HepG2 (cell line): ENCODE measurements at regions not wholly inside any gene's neighbourhood (a gene's known extent, or its start where the extent isn't known, plus 50 kb on each side); places are given as distances from the start of the nearest gene placed in this dataset.

Experiments used
- ATAC-seq: fragments of 200-7000 bp; cut with Tn5 transposase; 3 replicates; pipeline ENCODE4 v1.9.1; 2020; ENCODE audit warnings: mild to moderate bottlenecking, moderate library complexity
- BruUV-seq: library from RNA; stranded (reverse); fragments of 400-500 nt; replicated peaks from 2 replicates; lab custom pipeline; 2021; lab: Mats Ljungman, UMichigan
- CTCF ChIA-PET: fragments of 300-600 bp; formaldehyde crosslinking; extraction: SDS; loops from one replicate; lab custom pipeline; 2021; ENCODE audit warnings: low total read pairs, inconsistent platforms, low intra/inter-chr PET ratio; lab: Yijun Ruan, JAX
- POLR2A ChIA-PET: fragments of 350-600 bp; sonication (Branson Sonifier 250); formaldehyde crosslinking; loops from one replicate; lab custom pipeline; 2020; ENCODE audit warnings: antibody characterized with exemption, inconsistent platforms; lab: Yijun Ruan, JAX
- DNase-seq: peaks from one replicate; pipeline ENCODE4 v3.0.0-alpha.2; 2015; ENCODE audit warnings: low spot score
- FAIRE-seq: peaks from 3 replicates; lab custom pipeline; 2011; peaks lifted over from hg19 to GRCh38; lab: Jason Lieb, UNC
- H2AFZ ChIP-seq: one replicate; pipeline ENCODE4 v1.6.1; 2011; ENCODE audit warnings: low read length, inconsistent platforms
- H3K27ac ChIP-seq: fragments of 300-600 bp; 3 replicates; pipeline ENCODE4 v1.8.0; 2011; ENCODE audit warnings: mixed run types, mild to moderate bottlenecking, mixed read lengths, low read length, inconsistent platforms; ENCODE audit not compliant: insufficient read depth; ENCODE audit errors: extremely low read length
- H3K27me3 ChIP-seq, 2 experiments: fragments of 200-600 bp in 1 of 2; 2 replicates in 1 of 2; 3 replicates in 1 of 2; pipeline versions ENCODE4 v1.6.0 to v1.8.0; 2011; ENCODE audit warnings: low read length in 2 of 2, mild to moderate bottlenecking in 2 of 2, moderate library complexity in 2 of 2, inconsistent platforms in 1 of 2; ENCODE audit not compliant: insufficient read depth in 2 of 2, control insufficient read depth in 1 of 2
- H3K36me3 ChIP-seq, 2 experiments: fragments of 200-600 bp in 1 of 2; replicated peaks in 1 of 2; 2 replicates in 1 of 2; 3 replicates in 1 of 2; pipeline versions ENCODE4 v1.5.1 to v1.8.0; 2011; ENCODE audit warnings: low read length in 2 of 2, inconsistent platforms in 1 of 2; ENCODE audit not compliant: insufficient read depth in 2 of 2, control insufficient read depth in 1 of 2
- H3K4me1 ChIP-seq: 2 replicates; pipeline ENCODE4 v1.5.1; 2012; ENCODE audit warnings: low read length, inconsistent platforms; ENCODE audit not compliant: insufficient read depth
- H3K4me2 ChIP-seq: 2 replicates; pipeline ENCODE4 v1.6.0; 2011; ENCODE audit warnings: low read depth, low read length, inconsistent platforms
- H3K4me3 ChIP-seq, 3 experiments: fragments of 200-600 bp in 1 of 3; sonication (generic), shearing (Covaris generic) in 1 of 3; replicated peaks in 1 of 3; 2 replicates each; pipeline ENCODE4 v1.5.1; 2011 to 2016; ENCODE audit warnings: low read length in 3 of 3, inconsistent platforms in 2 of 3, low read depth in 2 of 3, mild to moderate bottlenecking in 2 of 3, control low read depth in 1 of 3, mixed read lengths in 1 of 3; ENCODE audit not compliant: insufficient read depth in 1 of 3
- H3K79me2 ChIP-seq: one replicate; pipeline ENCODE4 v1.6.1; 2011; ENCODE audit warnings: low read length, inconsistent platforms; ENCODE audit not compliant: insufficient read depth
- H3K9ac ChIP-seq: 2 replicates; pipeline ENCODE4 v1.6.0; 2011; ENCODE audit warnings: mild to moderate bottlenecking, low read depth, low read length, inconsistent platforms; ENCODE audit not compliant: insufficient read depth
- H3K9me3 ChIP-seq: 2 replicates; pipeline ENCODE4 v1.5.1; 2012; ENCODE audit warnings: mild to moderate bottlenecking, low read length
- H4K20me1 ChIP-seq: 2 replicates; pipeline ENCODE4 v1.6.0; 2011; ENCODE audit warnings: inconsistent platforms, mild to moderate bottlenecking, low read length, moderate library complexity; ENCODE audit not compliant: insufficient read depth
- CTCF ChIP-seq: sonication (generic); formaldehyde crosslinking; IDR thresholded peaks from 2 replicates; pipeline ENCODE4 v1.5.0; 2020; ENCODE audit warnings: mild to moderate bottlenecking, missing genetic modification reagents, moderate library complexity
- EP300 ChIP-seq, 3 experiments: sonication (generic) in 1 of 3; formaldehyde crosslinking in 1 of 3; IDR thresholded peaks; 2 replicates each; pipeline versions ENCODE4 v1.5.1 to v1.6.1; 2011 to 2020; ENCODE audit warnings: low read depth in 2 of 3, low read length in 2 of 3, borderline replicate concordance in 1 of 3, improper control_type of control experiment in 1 of 3, mild to moderate bottlenecking in 1 of 3, missing genetic modification reagents in 1 of 3, moderate library complexity in 1 of 3
- ISL2 ChIP-seq: sonication (generic); formaldehyde crosslinking; IDR thresholded peaks from 2 replicates; pipeline ENCODE4 v1.5.0; 2020; ENCODE audit warnings: missing genetic modification reagents
- KDM1A ChIP-seq: IDR thresholded peaks from 2 replicates; pipeline ENCODE4 v1.6.1; 2016; ENCODE audit warnings: missing compliant biosample characterization
- SCMH1 ChIP-seq: sonication (generic); formaldehyde crosslinking; IDR thresholded peaks from 2 replicates; pipeline ENCODE4 v1.9.0; 2021; ENCODE audit warnings: missing genetic modification reagents, mild to moderate bottlenecking, borderline replicate concordance
- SMAD9 ChIP-seq: sonication (generic); formaldehyde crosslinking; IDR thresholded peaks from 2 replicates; pipeline ENCODE4 v1.5.1; 2020; ENCODE audit warnings: mild to moderate bottlenecking, missing genetic modification reagents
- SNRNP70 ChIP-seq: fragments of 200-400 bp; formaldehyde crosslinking; IDR thresholded peaks from 2 replicates; pipeline ENCODE4 v1.6.1; 2017; ENCODE audit warnings: mild to moderate bottlenecking, low read depth, low read length, moderate library complexity
- SP1 ChIP-seq, 2 experiments: fragments of 450-650 bp in 1 of 2; sonication (generic) in 1 of 2; formaldehyde crosslinking in 1 of 2; IDR thresholded peaks; 2 replicates each; pipeline versions ENCODE4 v1.4.0 to v1.6.1; 2016 to 2020; ENCODE audit warnings: missing genetic modification reagents in 1 of 2
- STAG1 ChIP-seq: sonication (generic); formaldehyde crosslinking; IDR thresholded peaks from 2 replicates; pipeline ENCODE4 v1.4.0; 2020; ENCODE audit warnings: missing genetic modification reagents
- TBX2 ChIP-seq: sonication (generic); formaldehyde crosslinking; IDR thresholded peaks from 2 replicates; pipeline ENCODE4 v1.5.0; 2020; ENCODE audit warnings: missing genetic modification reagents, mild to moderate bottlenecking, borderline replicate concordance
- ZSCAN25 ChIP-seq: sonication (generic); formaldehyde crosslinking; IDR thresholded peaks from 2 replicates; pipeline ENCODE4 v1.8.0; 2022; ENCODE audit warnings: mild to moderate bottlenecking, missing genetic modification reagents
- WGBS: methylation state at CpG from one replicate; pipeline ENCODE4 v1.1.6; 2017; ENCODE audit warnings: low lambda C conversion rate; 5-methylcytosine and 5-hydroxymethylcytosine counted together
- in situ Hi-C: cut with HindIII; loops from 2 replicates; pipeline ENCODE4 v1.10.0; 2017; ENCODE audit warnings: low pct_unique_long_range_greater_than_20kb; ENCODE audit not compliant: extremely low pct_ligation_motif_present
- intact Hi-C: fragments of 100-400 bp; cut with micrococcal nuclease; formaldehyde crosslinking; loops from one replicate; pipeline ENCODE4 v1.10.0; 2022; ENCODE audit not compliant: unreplicated experiment

- Histone ChIP-seq H3K9me3 (no peaks in the 10 kb centered on the region), H3K27me3 (no peaks in the 10 kb centered on the region), H3K9ac (no peak overlapping the region), H3K79me2 (no peaks in the 10 kb centered on the region), H2AFZ (no peak overlapping the region), H3K27ac (no peak overlapping the region), H3K4me1 (no peaks in the 10 kb centered on the region), H3K4me2 (no peak overlapping the region), H3K36me3 (no peaks in the 10 kb centered on the region), H3K4me3 (no peak overlapping the region), H4K20me1 (no peaks in the 10 kb centered on the region)
- 67% methylated on average over 1 of the region's 2 CpGs for WGBS
- ChIA-PET POLR2A (no interaction called here), CTCF (no interaction called here)
- in situ Hi-C loops (no loop called here), intact Hi-C loops (no loop called here)
- FAIRE-seq (peak; percentile 39), DNase-seq (peak; percentile 2), ATAC-seq (peak; percentile 74)
- BruUV-seq: no TSS peak
- peak; percentile 21; the same call in 1 of the 2 replicates for TF ChIP-seq STAG1 (CRISPR knock-in tag)
- TF ChIP-seq ISL2 (CRISPR knock-in tag): no peak
- peak; percentile 24; the same call in 1 of the 2 replicates for TF ChIP-seq CTCF (CRISPR knock-in tag)
These were observed 352.9 kb upstream of the USP9Y start for GRCh38 chrY:12348181-12348580.

- TF ChIP-seq SP1 (IDR thresholded peaks at IDR 0.05): no peak
- no peak for TF ChIP-seq SP1 (CRISPR knock-in tag; IDR thresholded peaks at IDR 0.05)
- no peak for TF ChIP-seq SCMH1 (CRISPR knock-in tag)
- no peak for TF ChIP-seq TBX2
- no peak for TF ChIP-seq KDM1A (CRISPR knock-in tag)
- no peak for TF ChIP-seq SMAD9 (CRISPR knock-in tag)
- TF ChIP-seq SNRNP70: no peak
- no peak for TF ChIP-seq EP300 (IDR thresholded peaks at IDR 0.05; ENCODE audit: low read depth in 2 of 2, low read length in 2 of 2)
- no peak for TF ChIP-seq EP300 (CRISPR knock-in tag; IDR thresholded peaks at IDR 0.05; ENCODE audit: borderline replicate concordance)
- TF ChIP-seq ZSCAN25 (CRISPR knock-in tag): no peak
- FAIRE-seq (no peak), DNase-seq (no peak), ATAC-seq (no peak)
- intact Hi-C loops (no loop called here), in situ Hi-C loops (no loop called here)
- Histone ChIP-seq H3K36me3 (no peaks in the 10 kb centered on the region), H3K27ac (no peak overlapping the region), H4K20me1 (no peaks in the 10 kb centered on the region), H3K4me3 (no peak overlapping the region), H3K27me3 (no peaks in the 10 kb centered on the region), H3K9ac (no peak overlapping the region), H3K79me2 (no peaks in the 10 kb centered on the region), H3K4me1 (no peaks in the 10 kb centered on the region), H2AFZ (no peak overlapping the region), H3K9me3 (no peaks in the 10 kb centered on the region), H3K4me2 (no peak overlapping the region)
- ChIA-PET POLR2A (no interaction called here), CTCF (no interaction called here)
- 91% methylated on average over 3 of the region's 3 CpGs for WGBS
- no TSS peak for BruUV-seq
These were observed 343.8 kb upstream of the USP9Y start for GRCh38 chrY:12357204-12357603.
